Limb (tissue), 2 donors: ENCODE measurements at regions not wholly inside any gene's neighbourhood (a gene's known extent, or its start where the extent isn't known, plus 50 kb on each side); places are given as distances from the start of the nearest gene placed in this dataset.
"Not testable (repeated sequence)": the region's sequence is repeated elsewhere in the genome, so short reads cannot be mapped to it uniquely, and the experiment has no call there.

Source experiments
- DNase-seq, 2 donors: peaks; one replicate each; pipeline ENCODE4 v3.0.0-alpha.2; 2016; ENCODE audit errors: extremely low spot score in 2 of 2

DNA sequence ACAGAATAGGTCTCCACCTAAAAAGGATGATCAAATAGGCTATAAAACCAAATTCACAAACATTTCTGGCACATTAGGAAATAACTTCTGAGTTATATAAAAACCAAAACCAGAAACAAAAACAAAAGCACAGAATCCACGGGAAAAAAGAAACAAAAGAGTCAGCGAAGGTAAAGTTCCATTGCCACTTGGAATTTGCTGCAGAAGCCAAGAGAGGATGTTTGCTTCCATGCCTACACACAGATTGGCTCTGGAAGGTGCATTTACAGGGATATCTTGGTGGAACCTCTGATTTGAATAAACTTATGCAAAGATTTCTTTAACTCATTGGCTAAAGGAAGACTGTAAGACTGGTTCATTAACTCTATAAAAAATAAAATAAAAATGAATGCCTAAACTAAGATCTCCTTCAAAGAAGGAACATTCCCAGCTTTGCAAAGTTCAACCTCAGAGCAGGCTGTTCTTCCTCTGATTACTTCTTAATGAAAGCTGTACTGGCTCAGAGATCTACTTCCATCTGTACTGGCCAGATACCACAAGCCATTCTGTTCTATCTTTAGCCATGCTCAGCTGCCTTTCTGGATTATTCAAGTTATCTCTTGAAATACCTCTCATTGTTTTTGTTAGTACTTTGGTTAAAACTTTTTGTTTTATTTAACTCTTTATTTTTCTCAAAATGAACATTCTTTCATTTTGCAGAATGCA, 537.5 kb upstream of the CCDC54 start:
- DNase-seq, result peak in 1 of 2 donors; percentile 27

- DNase-seq, result no peak
Measured at GRCh38 chr3:106840319-106840718, 536.9 kb upstream of the CCDC54 start.

DNA sequence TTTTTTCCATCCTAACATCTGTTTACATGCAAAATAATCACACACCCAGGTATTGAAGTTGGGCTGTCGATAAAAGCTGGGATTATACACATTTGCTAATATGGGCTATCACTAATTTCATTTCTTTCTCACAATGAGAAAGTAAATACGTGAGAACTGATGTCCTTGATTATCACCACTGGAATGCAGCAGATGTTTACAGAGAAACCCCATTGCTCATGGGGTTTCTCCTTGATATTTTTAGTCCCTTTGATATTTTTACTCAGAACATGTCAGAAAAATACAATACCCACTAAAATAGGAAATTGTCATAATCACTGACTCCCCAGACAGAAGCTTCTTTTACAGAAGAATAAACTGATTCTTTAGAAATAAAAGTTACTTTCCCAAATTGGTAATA, 535.1 kb upstream of the CCDC54 start:
- DNase-seq, result no peak

- no peak for DNase-seq
Measured at GRCh38 chr3:106844638-106845037, 532.6 kb upstream of the CCDC54 start.

DNA sequence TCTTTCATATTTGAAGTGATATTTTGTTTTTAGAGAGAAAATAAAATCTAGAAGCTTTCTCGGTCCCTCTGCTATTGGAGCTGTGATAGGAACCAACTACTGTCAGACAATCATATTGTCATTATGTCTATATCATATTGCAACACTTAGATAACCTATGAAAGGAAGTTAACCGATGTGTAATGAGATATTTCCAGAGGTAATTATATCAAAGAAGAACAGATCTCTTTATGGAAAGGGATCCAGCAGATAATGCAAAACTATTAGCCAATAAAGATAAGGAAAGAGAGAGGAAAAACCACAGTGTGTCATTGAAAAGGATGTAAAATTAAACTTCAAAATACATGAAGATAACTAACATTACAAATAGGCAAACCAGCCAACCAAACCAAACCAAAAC, 529.1 kb upstream of the CCDC54 start:
- DNase-seq, result no peak

DNA sequence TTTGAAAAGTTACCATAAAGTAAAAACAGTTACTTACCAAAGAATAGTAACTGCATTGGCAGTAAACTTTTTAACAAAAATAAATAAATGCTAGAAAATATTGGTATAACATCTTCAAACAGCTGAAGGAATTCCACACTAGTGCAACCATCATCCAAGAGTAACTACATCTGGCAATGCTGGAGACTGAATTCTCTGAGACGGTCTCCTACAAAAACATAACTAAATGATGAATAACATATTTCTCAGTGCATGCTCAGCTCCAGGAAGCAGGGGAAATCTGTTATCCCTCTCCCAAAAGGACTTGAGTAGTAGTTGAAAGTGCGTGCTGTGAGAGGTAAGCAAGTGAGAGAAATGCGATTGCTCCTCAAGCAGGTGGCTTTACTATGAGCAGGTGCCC, 526.8 kb upstream of the CCDC54 start:
- no peak for DNase-seq

- not testable (repeated sequence) for DNase-seq
Measured at GRCh38 chr3:106858321-106858720, 518.9 kb upstream of the CCDC54 start.

GRCh38 chr3:106860182-106860581, 517.1 kb upstream of the CCDC54 start:
- DNase-seq, result no peak

DNA sequence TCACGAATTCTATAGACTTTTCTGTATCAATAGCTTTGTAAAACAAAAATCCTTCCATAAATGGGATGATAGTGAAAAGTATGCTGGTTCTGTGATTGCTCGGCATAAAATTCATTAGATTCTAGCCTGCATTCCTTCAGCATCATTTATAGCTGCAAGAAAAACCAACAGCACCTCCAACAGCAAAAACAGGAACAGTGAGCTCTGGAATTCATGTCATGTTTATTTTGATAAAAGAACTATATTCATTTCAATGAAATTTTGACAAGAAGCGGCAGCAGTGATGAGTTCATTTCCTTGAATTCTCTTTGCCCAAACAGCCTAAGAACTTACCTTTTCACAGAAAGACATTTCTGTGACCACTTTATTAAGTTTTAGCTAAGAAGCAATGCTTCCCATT, 515.2 kb upstream of the CCDC54 start:
- no peak for DNase-seq

DNA sequence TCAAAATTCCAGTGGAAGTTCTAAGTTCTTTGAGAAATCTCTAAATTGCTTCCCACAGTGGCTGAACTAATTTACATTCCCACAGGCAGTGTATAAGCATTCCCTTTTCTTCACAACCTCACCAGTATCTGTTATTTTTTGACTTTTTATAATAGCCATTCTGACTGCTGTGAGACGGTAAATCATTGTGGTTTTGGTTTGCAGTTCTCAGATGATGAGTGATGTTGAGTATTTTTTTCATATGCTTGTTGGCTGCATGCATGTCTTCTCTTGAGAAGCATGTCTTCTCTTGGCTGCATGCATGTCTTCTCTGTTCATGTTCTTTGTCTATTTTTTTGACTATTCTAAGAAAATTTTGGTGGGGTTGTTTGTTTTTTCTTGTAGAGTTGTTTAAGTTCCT, 499.6 kb upstream of the CCDC54 start:
- DNase-seq, result no peak

GRCh38 chr3:106880206-106880605, 497.0 kb upstream of the CCDC54 start:
- no peak for DNase-seq

DNA sequence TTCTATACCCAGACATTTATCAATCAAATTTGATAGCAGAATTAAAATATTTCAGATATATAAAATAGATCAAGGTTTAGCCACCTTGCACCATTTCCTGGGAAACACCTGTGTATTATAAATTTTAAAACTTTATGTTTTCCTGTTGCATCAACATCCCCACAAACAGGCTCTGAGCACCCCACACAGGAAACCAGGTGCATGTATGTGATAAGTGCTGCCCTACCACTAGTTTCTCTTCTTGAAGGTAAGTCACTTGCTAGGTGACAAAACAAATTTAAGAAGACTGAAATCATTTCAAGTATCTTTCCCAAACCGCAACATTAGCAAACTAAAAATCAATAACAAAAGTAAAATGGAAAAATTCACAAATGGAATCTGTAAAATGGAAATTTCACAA, 496.1 kb upstream of the CCDC54 start:
- no peak for DNase-seq

DNA sequence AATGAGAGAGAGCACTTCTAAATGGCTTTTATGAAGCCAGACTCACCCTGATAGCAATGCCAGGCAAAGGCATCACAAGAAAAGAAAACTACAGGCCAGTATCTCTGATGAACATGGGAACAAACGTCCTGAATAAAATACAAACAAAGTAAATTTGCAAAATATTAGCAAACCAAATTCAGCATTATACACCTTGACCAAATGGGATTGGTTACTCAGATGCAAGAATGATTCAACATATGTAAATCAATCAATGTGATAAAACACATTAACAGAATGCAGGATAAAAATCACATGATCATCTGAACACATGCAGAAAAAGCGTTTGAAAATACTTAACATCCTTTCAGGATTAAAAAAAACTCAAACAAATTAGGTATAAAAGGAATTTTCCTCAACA, 494.9 kb upstream of the CCDC54 start:
- no peak for DNase-seq

GRCh38 chr3:106906074-106906473, 471.2 kb upstream of the CCDC54 start:
- DNase-seq, result no peak

GRCh38 chr3:106908181-106908938, 468.9 kb upstream of the CCDC54 start:
- DNase-seq, result no peak

- peak in 1 of 2 donors; percentile 44 for DNase-seq
Measured at GRCh38 chr3:106913111-106913698, 464.0 kb upstream of the CCDC54 start.

DNA sequence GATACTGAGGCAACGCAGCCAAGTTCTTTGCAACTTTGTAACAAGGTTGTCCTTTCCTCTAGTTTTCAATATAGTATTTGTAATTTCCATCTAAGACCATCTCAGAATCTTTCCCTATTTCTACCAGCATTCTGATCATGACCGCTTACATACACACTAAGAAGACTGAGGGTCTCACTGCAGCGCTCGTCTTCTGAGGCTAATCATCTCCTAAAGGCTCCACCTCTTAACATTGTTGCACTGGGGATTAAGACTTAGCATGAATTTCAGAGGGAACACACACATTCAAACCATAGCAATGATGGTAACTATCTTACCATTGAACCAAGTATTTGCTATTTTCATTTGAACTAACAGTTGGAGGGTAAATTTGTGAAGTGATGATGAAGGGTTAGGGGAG, 463.3 kb upstream of the CCDC54 start:
- no peak for DNase-seq

GRCh38 chr3:106920609-106921008, 456.6 kb upstream of the CCDC54 start:
- DNase-seq, result no peak

- no peak for DNase-seq
Measured at GRCh38 chr3:106929081-106929480, 448.2 kb upstream of the CCDC54 start.

- DNase-seq, result no peak
Measured at GRCh38 chr3:106930086-106930485, 447.2 kb upstream of the CCDC54 start.

GRCh38 chr3:106931904-106932303, 445.3 kb upstream of the CCDC54 start:
- no peak for DNase-seq

DNA sequence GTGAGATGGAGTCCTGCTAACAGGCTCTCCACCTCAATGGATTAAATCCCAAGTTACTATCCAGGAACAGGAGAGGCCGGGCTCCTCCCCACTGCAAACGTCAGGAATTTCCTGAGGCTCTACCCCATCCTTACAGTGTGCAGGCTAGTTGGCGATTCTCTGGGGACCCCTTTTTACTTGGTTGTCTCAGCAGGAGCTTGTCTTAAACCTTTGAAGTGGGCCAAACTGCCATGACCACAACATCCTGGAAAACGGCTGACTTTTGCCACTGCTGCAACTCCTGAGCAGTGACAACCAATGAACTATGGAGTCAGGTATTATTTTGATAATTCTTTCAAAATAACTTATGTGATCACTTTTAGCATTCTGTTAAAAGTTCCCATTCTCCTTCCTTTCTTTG, 440.9 kb upstream of the CCDC54 start:
- peak in 1 of 2 donors; percentile 16 for DNase-seq

DNA sequence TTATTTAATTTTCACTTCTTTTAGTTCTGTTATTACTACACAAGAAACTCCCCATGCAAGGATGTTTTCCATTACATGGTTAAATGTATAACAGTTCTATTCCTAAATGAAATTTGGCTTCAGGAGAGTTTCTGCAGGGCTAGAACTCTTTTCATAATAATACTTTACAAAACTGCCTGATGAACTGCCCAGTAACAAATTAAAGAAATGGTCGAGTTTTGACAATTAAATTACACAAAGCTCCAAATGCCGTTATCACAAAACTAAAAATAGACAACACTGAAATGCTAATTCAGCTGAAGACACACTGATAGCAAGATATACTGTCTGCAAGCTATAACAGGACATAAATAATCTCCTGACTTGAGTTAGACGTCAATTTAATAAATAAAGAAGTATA, 435.2 kb upstream of the CCDC54 start:
- no peak for DNase-seq
